ENCODE measurements at regions not wholly inside any gene's neighbourhood (a gene's known extent, or its start where the extent isn't known, plus 50 kb on each side); places are given as distances from the start of the nearest gene placed in this dataset.

DNA sequence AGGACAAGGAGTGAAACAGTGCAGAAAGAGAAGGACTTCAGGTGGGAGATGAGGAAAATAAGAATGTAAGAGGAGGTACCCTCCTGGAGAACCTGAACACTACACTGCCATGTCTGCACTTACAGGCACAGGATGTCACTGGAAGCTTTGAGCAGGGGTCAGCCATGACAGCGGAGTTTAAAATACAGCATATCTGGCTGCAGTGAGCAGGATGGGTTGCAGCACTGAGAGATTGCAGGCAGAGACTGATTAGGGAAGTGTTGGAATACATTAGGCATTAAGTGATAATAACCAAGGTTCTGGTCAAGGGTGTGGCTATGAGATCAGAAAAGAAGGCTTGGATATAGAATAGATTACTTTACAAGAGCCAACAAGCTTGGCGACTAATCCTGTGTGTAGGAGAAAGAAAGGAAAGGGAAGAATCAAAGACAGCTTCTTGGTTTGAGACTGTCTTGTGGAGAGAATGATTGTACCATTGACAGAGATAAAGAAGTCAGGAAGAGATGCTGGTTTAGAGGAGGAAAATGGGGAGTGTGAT, 171.1 kb upstream of the RBMS1 start:
- H3K9me3 Mint-ChIP-seq (ENCODE audit: low read depth), result no peaks in the 10 kb centered on the region
- H3K27ac Mint-ChIP-seq (ENCODE audit: unreplicated experiment), result no peak overlapping the region
- H3K27me3 Mint-ChIP-seq (ENCODE audit: low read depth), result no peaks in the 10 kb centered on the region
- no peak overlapping the region for H3K4me3 Mint-ChIP-seq (ENCODE audit: unreplicated experiment)
- no peaks in the 10 kb centered on the region for H3K36me3 Mint-ChIP-seq (ENCODE audit: low read depth)
- H3K4me1 Mint-ChIP-seq (ENCODE audit: low read depth), result peaks cover 19% of the 10 kb centered on the region
- no peak for DNase-seq (ENCODE audit: low spot score)
- TF ChIP-seq, protein P1, sequence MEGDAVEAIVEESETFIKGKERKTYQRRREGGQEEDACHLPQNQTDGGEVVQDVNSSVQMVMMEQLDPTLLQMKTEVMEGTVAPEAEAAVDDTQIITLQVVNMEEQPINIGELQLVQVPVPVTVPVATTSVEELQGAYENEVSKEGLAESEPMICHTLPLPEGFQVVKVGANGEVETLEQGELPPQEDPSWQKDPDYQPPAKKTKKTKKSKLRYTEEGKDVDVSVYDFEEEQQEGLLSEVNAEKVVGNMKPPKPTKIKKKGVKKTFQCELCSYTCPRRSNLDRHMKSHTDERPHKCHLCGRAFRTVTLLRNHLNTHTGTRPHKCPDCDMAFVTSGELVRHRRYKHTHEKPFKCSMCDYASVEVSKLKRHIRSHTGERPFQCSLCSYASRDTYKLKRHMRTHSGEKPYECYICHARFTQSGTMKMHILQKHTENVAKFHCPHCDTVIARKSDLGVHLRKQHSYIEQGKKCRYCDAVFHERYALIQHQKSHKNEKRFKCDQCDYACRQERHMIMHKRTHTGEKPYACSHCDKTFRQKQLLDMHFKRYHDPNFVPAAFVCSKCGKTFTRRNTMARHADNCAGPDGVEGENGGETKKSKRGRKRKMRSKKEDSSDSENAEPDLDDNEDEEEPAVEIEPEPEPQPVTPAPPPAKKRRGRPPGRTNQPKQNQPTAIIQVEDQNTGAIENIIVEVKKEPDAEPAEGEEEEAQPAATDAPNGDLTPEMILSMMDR (IDR thresholded peaks at IDR 0.05), result no peak

DNA sequence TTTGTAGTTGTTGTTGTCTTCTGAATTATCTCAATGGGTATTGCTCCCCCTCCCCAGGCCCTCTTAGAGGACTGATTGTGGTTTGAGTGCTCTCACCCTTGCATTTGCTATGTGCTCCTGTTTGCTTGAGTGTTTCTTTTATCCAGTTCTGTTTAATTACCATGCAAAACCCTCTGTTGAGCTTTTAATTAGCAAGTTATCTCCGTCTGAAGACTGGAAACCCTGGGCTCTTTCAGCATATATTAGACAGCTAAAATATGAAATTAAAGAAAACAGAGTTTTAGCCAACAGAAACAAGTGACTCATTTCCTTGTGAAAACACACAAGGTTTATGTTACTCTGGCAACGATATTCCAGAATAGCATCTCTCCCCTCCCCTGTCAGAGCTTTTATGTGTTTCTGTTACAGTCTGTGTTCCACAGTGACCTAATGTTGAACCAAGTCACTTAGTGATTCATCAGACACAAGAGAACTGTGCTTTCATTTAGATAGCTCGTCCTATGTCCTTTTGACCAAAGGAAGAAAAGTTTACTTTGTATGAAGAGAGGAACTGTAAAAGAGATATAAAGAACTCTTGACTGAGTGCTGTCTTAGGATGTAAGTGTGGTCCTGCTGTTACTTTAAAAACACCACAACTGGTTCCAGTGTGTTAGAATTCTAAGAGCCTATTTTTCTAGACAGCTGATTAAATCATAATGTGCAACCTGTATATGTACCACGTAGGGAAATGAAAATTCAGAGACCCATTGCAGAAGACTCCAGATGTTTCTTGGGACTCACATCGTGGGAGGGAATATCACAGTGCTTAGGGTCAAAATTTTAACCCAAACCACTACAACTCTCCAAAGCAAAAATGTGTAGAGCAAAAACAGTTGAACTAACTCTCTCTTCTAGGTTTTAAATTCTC, 172.8 kb upstream of the RBMS1 start:
- no peak for DNase-seq (ENCODE audit: low spot score)
- Mint-ChIP-seq H3K27ac (ENCODE audit: unreplicated experiment) (peak overlapping the region; percentile 86), H3K9me3 (ENCODE audit: low read depth) (no peaks in the 10 kb centered on the region), H3K36me3 (ENCODE audit: low read depth) (no peaks in the 10 kb centered on the region), H3K4me1 (ENCODE audit: low read depth) (peaks cover 19% of the 10 kb centered on the region), H3K4me3 (ENCODE audit: unreplicated experiment) (peak overlapping the region; percentile 8), H3K27me3 (ENCODE audit: low read depth) (no peaks in the 10 kb centered on the region)
- TF ChIP-seq, protein P1 (IDR thresholded peaks at IDR 0.05), result no peak

DNA sequence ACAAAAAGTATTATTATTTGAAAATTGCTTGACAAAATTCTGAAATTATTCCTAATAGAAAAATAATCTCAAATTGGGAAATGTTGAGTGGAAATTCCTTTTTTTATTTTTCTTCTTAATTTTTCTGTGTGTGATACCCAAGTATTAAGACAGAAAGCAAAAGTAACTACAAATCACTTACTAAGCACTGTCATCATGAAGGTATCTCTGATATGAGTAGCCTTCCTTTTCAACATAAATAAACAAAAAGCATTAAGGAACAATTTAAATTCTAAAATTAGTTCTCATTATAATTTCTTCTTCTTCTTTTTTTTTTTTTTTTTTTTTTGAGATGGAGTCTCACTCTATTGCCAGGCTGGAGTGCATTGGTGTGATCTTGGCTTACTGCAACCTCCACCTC, 174.2 kb upstream of the RBMS1 start:
- DNase-seq (ENCODE audit: low spot score), result no peak
- Mint-ChIP-seq H3K27me3 (ENCODE audit: low read depth) (no peaks in the 10 kb centered on the region), H3K4me1 (ENCODE audit: low read depth) (peaks cover 19% of the 10 kb centered on the region), H3K27ac (ENCODE audit: unreplicated experiment) (no peak overlapping the region), H3K36me3 (ENCODE audit: low read depth) (no peaks in the 10 kb centered on the region), H3K4me3 (ENCODE audit: unreplicated experiment) (no peak overlapping the region), H3K9me3 (ENCODE audit: low read depth) (no peaks in the 10 kb centered on the region)
- TF ChIP-seq, protein P1 (IDR thresholded peaks at IDR 0.05), result no peak

DNA sequence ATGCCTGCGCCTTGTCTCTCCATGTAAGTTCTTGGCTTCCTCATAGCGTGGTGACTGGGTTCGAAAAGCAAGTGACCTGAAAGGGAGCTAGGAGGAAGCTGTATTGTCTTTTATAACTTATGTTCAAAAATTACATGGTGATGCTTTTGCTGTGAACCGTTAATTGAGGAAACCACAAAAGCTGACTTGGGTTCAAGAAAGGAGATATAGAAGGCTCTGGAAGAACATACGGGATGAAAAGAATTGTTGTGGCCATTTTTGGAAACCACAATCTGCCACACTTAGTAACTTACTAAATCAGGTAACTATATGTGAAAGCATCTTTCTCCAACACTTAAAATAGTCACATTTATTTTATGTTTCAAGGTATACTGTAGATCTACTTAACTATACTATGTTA, 177.0 kb upstream of the RBMS1 start:
- peaks cover 3% of the 10 kb centered on the region for H3K9me3 Mint-ChIP-seq (ENCODE audit: low read depth)
- no peak overlapping the region for H3K27ac Mint-ChIP-seq (ENCODE audit: unreplicated experiment)
- TF ChIP-seq, protein P1 (IDR thresholded peaks at IDR 0.05), result no peak
- H3K4me3 Mint-ChIP-seq (ENCODE audit: unreplicated experiment), result no peak overlapping the region
- no peaks in the 10 kb centered on the region for H3K27me3 Mint-ChIP-seq (ENCODE audit: low read depth)
- DNase-seq (ENCODE audit: low spot score), result no peak
- peaks cover 19% of the 10 kb centered on the region for H3K4me1 Mint-ChIP-seq (ENCODE audit: low read depth)
- H3K36me3 Mint-ChIP-seq (ENCODE audit: low read depth), result peaks cover 2% of the 10 kb centered on the region

DNA sequence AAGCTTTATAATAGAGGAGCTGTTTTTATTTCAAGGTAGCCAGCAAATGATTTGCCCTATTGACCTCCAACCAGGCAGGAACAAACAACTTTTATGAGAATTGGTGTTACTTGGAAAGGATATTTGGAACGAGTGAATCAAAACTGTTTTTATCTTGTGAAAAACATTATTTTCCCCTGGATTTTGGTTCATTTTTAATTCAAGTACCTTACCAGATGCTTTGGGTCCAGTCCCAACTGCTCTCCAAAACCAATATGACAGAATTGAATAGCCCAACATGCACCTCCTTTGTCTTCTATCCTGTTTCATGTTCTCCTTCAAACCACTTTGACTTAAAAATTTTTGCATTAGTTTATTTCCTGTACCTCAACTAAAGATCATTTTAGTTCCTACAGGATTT, 178.6 kb upstream of the RBMS1 start:
- no peaks in the 10 kb centered on the region for H3K27me3 Mint-ChIP-seq (ENCODE audit: low read depth)
- peaks cover 2% of the 10 kb centered on the region for H3K36me3 Mint-ChIP-seq (ENCODE audit: low read depth)
- DNase-seq (ENCODE audit: low spot score), result no peak
- H3K27ac Mint-ChIP-seq (ENCODE audit: unreplicated experiment), result no peak overlapping the region
- H3K4me3 Mint-ChIP-seq (ENCODE audit: unreplicated experiment), result no peak overlapping the region
- TF ChIP-seq, protein P1 (IDR thresholded peaks at IDR 0.05), result no peak
- H3K9me3 Mint-ChIP-seq (ENCODE audit: low read depth), result peaks cover 3% of the 10 kb centered on the region
- peaks cover 3% of the 10 kb centered on the region for H3K4me1 Mint-ChIP-seq (ENCODE audit: low read depth)
